Fibroblast of the aortic adventitia (primary cell): ENCODE measurements at regions not wholly inside any gene's neighbourhood (a gene's known extent, or its start where the extent isn't known, plus 50 kb on each side); places are given as distances from the start of the nearest gene placed in this dataset.

Experiments used
- DNase-seq: peaks from one replicate; pipeline ENCODE4 v3.0.0-alpha.2; 2010; ENCODE audit warnings: low read depth
- H3K4me3 ChIP-seq: 2 replicates; pipeline ENCODE4 v1.5.1; 2011; ENCODE audit warnings: low read depth, mild to moderate bottlenecking, control low read depth, low read length, moderate library complexity
- TF ChIP-seq, protein P1 (sequence below): IDR thresholded peaks from 2 replicates; pipeline ENCODE4 v1.5.1; 2011; ENCODE audit warnings: mild to moderate bottlenecking, low read length, control low read depth, inconsistent platforms; ENCODE audit not compliant: insufficient read depth

DNA sequence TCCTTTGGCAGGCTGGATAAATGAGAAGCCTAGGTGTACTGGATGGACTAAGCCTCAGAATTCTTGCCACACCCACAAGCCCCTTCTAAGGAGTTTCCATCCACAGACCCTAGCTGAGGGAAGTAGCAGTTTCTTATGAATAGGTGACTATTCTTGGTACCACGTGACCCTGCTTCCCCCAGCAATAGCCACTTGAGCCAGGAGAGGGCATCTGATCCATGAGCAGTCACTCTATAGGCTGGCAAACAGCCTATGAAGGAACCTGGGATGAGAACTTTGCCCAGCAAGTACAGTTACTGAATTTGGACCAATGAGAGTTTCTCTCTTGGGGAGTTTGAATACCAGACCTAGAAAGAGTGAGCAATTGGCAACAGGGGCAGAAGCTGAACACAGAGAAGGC lies 84.0 kb downstream of the RTL9 start:
- TF ChIP-seq, protein P1, sequence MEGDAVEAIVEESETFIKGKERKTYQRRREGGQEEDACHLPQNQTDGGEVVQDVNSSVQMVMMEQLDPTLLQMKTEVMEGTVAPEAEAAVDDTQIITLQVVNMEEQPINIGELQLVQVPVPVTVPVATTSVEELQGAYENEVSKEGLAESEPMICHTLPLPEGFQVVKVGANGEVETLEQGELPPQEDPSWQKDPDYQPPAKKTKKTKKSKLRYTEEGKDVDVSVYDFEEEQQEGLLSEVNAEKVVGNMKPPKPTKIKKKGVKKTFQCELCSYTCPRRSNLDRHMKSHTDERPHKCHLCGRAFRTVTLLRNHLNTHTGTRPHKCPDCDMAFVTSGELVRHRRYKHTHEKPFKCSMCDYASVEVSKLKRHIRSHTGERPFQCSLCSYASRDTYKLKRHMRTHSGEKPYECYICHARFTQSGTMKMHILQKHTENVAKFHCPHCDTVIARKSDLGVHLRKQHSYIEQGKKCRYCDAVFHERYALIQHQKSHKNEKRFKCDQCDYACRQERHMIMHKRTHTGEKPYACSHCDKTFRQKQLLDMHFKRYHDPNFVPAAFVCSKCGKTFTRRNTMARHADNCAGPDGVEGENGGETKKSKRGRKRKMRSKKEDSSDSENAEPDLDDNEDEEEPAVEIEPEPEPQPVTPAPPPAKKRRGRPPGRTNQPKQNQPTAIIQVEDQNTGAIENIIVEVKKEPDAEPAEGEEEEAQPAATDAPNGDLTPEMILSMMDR = peak; percentile 28

GRCh38 chrX:110444996-110445395 lies 86.3 kb downstream of the RTL9 start:
- DNase-seq = no peak
- H3K4me3 ChIP-seq = no peak overlapping the region
- TF ChIP-seq, protein P1 = no peak

More for the DNA sequence above, 84.0 kb downstream of the RTL9 start:
- peak; percentile 14 for DNase-seq
- H3K4me3 ChIP-seq = no peak overlapping the region

DNA sequence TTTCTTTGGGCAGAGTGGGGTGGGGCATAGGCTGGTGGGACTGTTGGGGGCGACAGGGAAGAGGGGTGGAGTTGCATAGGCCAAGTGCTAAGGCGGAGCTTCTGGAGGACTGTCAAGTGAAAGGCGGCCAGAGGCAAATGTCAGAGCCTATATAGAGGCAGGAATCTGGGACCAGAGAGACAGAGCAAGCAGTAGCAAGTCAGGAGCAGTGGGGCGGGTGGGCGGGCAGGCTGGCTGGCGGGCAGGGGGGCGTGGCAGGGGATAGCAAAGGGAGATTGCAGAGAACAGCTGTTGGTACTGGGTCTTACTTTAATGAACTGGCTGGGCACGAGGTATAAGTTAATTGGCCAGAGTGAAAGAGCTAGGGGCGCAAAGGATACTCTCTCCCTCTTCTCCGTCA lies 89.8 kb downstream of the RTL9 start:
- no peak overlapping the region for H3K4me3 ChIP-seq
- TF ChIP-seq, protein P1 = no peak
- no peak for DNase-seq

GRCh38 chrX:110449312-110449711 lies 90.7 kb downstream of the RTL9 start:
- DNase-seq = no peak
- TF ChIP-seq, protein P1 = no peak

GRCh38 chrX:110450050-110450449 lies 91.4 kb downstream of the RTL9 start:
- no peak overlapping the region for H3K4me3 ChIP-seq
- TF ChIP-seq, protein P1 = peak; percentile 75
- peak; percentile 78 for DNase-seq

More at GRCh38 chrX:110449312-110449711, 90.7 kb downstream of the RTL9 start:
- H3K4me3 ChIP-seq = no peak overlapping the region

DNA sequence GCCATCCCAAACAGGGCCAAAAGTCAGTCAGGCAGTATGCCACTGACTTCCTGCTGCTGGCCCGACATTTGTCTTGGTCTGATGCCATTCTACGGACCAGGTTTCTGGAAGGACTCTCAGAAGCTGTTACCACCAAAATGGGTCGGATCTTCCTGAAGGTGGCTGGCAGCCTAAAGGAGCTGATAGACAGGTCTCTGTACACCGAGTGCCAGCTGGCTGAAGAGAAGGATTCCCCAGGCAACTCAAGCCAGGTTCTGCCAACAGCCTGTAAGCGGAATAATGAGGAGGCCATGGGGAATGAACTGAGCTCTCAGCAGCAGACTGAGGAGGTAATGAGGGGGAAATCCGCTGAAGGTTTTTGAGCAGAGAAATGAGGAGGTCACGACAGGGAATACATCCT lies 95.7 kb downstream of the RTL9 start:
- TF ChIP-seq, protein P1 = no peak
- no peak overlapping the region for H3K4me3 ChIP-seq
- DNase-seq = no peak

DNA sequence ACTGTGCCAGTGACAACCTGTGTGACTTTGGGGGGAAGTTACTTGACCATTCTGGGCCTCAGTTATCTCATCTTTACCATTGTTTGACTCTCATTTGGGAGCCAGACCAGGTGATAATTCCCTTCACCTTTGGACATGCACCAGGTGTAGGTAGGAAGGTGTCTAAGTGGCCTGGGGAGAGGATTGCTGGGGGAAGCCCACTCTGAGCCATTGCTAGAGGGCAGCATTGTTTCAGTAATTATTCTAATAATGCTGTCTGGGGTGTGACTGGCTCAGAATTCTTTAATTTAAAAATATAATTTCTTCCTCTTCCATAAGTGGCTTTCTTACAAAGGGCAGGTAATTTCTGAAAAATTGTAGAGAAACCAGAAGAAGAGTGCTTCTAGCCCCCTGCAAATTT lies 104.3 kb downstream of the RTL9 start:
- H3K4me3 ChIP-seq = no peak overlapping the region
- DNase-seq = peak; percentile 9
- TF ChIP-seq, protein P1 = peak; percentile 42
